AG09309 (cell line): ENCODE measurements at regions not wholly inside any gene's neighbourhood (a gene's known extent, or its start where the extent isn't known, plus 50 kb on each side); places are given as distances from the start of the nearest gene placed in this dataset.

Source experiments
- DNase-seq: peaks from one replicate; pipeline ENCODE4 v3.0.0-alpha.2; 2010; ENCODE audit warnings: low read depth
- H3K4me3 ChIP-seq: 2 replicates; pipeline ENCODE4 v1.5.1; 2011; ENCODE audit warnings: mild to moderate bottlenecking, low read depth, low read length, moderate library complexity; ENCODE audit not compliant: control insufficient read depth
- TF ChIP-seq, protein P1 (sequence below): IDR thresholded peaks from 2 replicates; pipeline ENCODE4 v1.5.1; 2011; ENCODE audit warnings: mild to moderate bottlenecking, low read depth, low read length, inconsistent platforms; ENCODE audit not compliant: insufficient read depth, control insufficient read depth; ENCODE audit errors: missing control alignments

DNA sequence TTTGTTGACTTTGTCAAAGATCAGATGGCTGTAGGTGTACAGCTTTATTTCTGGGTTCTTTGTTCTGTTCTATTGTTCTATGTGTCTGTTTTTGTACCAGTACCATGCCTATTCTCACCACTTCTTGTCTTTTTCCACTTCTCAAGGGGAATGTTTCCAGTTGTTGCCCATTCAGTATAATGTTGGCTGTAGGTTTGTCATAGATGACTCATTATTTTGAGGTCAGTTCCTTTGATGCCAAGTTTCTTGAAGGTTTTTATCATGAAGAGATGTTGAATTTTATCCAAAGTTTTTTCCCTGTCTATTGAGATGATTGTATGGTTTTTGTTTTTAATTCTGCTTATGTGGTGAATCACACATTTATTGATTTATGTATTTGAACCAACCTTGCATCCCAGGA lies 216.7 kb upstream of the RNF32 start:
- TF ChIP-seq, protein P1, sequence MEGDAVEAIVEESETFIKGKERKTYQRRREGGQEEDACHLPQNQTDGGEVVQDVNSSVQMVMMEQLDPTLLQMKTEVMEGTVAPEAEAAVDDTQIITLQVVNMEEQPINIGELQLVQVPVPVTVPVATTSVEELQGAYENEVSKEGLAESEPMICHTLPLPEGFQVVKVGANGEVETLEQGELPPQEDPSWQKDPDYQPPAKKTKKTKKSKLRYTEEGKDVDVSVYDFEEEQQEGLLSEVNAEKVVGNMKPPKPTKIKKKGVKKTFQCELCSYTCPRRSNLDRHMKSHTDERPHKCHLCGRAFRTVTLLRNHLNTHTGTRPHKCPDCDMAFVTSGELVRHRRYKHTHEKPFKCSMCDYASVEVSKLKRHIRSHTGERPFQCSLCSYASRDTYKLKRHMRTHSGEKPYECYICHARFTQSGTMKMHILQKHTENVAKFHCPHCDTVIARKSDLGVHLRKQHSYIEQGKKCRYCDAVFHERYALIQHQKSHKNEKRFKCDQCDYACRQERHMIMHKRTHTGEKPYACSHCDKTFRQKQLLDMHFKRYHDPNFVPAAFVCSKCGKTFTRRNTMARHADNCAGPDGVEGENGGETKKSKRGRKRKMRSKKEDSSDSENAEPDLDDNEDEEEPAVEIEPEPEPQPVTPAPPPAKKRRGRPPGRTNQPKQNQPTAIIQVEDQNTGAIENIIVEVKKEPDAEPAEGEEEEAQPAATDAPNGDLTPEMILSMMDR: no peak
- H3K4me3 ChIP-seq: no peak overlapping the region
- DNase-seq: no peak

DNA sequence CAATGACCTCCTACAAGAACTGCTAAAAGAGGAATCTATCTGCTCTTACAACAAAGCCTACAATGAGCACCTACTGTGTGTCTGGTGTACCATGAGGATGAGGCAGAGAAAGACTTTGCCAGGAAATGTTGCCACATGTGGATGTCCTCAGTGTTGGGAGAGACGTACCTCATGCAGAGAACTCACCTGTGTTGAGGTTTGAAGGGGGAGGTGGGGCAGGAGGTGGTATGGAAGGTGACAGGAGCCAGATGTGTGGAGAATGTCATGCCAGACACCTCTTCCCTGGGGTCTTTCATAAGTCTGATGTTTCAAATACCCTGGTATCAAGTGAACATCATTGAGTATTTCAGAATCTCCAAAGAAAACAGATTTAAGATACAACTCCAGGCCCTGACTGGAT lies 220.1 kb upstream of the RNF32 start:
- DNase-seq: no peak
- no peak overlapping the region for H3K4me3 ChIP-seq
- TF ChIP-seq, protein P1: no peak

DNA sequence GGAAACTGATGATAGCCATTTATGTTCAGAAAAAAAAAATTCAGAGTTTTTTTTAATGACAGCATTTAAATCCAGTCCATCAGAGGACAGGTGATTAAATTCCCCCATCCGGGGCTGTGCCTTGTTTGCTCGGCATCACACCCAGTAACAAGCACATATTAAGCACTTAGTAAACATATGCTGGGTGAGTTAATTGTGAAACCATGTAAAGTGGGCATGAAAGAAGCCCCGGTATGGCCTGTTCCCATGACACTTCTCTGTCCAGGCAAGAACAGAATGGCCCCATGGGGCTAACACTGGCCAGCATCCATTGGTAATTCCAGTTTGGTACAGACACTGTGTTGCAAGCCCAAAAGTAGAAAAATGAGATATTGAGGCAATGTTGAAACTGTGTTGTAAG lies 220.8 kb upstream of the RNF32 start:
- no peak for DNase-seq
- TF ChIP-seq, protein P1: no peak
- no peak overlapping the region for H3K4me3 ChIP-seq

DNA sequence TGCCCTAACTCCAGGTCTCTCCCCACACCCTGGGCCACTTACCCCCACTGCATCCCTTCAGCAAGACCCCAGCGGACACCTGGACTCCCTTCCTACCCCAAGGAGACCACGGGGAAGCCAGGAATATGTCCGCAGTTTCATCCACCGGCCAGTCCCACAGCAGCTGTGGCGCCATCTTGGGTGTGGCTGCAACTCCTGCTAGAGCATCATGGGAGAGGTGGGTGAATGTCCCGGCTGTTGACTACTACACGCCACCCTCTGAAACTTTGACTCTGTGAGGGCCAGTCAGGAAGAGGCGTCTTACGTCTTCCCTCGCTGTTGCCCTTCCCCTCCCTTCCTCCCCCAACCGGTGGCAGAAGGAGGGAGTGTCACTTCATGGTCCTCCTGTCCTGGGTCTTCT lies 238.3 kb upstream of the RNF32 start:
- H3K4me3 ChIP-seq: no peak overlapping the region
- no peak for DNase-seq
- TF ChIP-seq, protein P1: no peak

DNA sequence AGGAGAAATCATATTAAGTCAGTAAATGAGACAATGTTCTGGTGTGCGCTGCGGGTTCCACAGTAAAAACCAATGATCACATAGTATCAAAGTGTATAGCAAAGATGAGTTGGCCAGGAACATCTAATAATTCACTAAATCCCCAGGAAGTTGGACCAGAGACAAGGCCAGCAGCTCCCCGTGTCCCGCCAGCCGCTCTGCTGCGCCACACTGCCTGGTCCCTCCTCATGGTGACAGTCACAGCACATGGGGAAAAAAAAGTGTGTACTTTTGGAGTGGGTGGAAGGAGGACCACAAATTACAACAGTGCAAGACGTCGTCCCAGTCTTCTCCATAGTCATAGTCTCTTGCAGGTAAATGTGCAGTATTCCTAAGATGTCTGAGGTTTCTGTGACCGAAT lies 239.0 kb upstream of the RNF32 start:
- no peak for DNase-seq
- TF ChIP-seq, protein P1: no peak
- H3K4me3 ChIP-seq: no peak overlapping the region

DNA sequence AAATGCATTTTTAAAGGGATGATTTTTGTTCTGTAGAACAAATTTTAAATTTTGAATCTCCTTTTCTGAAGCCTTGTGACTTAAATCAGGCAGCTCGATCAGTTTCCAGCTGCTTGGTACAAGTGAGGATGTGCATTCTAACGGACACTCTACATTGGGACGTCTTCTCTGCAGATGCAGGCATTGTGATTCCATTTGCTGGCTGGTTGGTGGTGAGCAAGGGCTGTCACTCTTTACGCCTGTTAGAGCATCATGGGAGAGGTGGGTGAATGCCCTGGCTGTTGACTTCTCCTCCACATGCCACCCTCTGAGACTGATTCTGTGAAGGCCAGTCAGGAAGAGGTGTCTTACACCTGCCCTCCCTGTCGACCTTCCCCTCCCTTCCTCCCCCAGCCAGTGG lies 240.5 kb upstream of the RNF32 start:
- TF ChIP-seq, protein P1: no peak
- DNase-seq: no peak
- H3K4me3 ChIP-seq: no peak overlapping the region

DNA sequence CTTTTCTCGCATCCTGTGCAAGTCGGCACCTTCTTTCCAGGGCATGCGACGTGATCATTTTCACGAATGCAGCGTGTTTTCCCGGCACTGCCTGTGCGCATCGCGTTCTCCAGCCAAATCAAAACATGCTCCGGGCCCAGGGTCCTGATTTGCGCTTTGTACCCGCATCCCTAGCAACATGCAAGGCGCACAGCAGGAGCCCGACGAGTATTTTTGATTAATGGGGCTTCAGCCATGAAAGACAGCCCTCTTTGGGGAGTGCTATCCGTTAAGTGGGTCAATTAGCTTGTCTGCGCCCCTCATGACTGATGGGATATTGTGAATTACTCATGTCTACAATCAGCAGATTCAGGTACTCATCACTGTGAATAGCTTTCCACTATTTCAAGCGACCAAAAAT lies 243.3 kb upstream of the RNF32 start:
- H3K4me3 ChIP-seq: no peak overlapping the region
- DNase-seq: no peak
- TF ChIP-seq, protein P1: no peak
